ENCODE measurements at regions not wholly inside any gene's neighbourhood (a gene's known extent, or its start where the extent isn't known, plus 50 kb on each side); places are given as distances from the start of the nearest gene placed in this dataset.

DNA sequence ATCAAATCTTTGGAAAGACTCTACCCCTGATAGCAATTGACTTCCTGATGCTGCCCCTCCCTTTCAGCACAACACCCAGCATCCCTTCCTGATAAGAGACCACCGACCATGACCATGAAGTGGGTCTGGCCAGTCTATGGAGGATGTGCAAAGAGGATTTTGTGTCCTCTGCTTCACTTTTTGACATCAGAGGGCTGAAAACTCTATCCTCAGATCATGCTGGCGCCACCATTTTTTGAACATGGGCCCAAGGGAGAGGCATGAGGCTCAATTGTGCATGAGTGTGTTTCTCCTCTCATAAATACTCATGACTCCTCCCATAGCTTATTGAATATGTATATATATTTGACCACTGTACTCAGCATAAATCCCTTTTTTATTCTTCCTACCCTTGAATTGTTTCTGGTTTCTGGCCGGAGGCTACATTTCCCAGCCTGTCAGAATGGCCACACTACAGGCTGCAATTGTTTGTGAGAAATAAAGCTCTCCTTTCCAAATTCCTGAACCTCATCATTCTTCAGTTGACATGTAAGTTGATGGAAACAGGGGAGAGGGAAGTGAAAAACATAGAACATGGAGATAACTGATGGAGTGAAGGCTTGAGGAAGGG is 314.1 kb downstream of the MYCN start:
- no peak for DNase-seq (ENCODE audit: low read depth)

DNA sequence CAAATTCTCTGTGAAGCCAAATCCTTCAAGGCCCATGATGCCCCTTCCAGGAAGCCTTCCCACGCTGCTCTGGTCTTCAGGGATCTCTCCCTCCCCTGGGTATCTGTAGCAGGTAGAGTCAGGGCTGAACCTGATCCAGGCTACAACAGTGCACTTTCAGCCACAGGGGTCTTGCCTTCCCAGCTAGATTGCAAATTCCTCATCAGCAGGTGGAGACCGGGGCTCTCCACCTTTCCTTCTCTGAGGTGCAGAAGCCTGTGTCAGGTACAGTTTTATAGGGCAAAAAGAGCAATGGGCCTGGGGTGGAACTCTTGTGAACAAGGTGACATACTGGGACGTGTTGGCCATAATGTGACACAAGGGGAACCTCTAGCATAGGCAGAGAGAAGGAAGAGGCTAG is 312.9 kb downstream of the MYCN start:
- no peak for DNase-seq (ENCODE audit: low read depth)

DNA sequence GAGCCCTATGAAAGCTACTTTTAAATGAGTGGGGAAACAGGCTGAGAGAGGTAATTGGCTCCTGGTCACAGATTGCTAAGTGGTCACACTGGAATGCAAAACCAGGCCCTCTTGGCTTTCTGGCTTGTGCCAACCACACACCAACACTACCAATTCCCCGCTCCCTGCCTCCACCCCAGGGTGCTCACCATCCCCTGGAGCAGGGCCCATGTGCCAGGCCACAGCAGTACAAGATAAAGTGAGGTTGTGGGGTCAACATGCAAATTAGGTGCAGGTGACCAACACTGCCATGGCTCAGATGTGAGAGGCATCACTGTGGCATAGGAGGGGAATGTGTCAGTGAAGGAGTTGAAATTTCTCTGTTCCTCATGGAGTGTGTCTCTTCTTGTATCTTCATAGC is 312.5 kb downstream of the MYCN start:
- DNase-seq (ENCODE audit: low read depth) = no peak

DNA sequence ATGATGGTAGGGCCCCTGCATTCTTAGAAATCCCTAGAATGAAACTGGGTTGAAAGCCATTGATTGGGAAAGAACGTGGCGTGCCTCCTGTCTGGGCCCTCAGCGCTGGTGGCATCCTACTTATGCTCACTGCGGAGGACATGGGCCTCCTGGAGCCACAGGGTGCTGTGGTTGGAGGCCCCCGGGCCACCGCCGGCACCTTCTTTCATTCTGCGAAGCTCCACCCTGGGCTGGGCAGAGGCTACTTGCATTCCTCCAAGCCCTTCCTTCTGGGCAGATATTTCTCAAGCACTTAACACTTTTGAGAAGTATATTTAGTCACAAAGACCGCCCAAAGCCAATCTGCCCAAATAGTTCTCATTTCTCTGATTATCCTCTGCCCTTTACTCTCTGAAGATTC is 311.9 kb downstream of the MYCN start:
- no peak for DNase-seq (ENCODE audit: low read depth)

DNA sequence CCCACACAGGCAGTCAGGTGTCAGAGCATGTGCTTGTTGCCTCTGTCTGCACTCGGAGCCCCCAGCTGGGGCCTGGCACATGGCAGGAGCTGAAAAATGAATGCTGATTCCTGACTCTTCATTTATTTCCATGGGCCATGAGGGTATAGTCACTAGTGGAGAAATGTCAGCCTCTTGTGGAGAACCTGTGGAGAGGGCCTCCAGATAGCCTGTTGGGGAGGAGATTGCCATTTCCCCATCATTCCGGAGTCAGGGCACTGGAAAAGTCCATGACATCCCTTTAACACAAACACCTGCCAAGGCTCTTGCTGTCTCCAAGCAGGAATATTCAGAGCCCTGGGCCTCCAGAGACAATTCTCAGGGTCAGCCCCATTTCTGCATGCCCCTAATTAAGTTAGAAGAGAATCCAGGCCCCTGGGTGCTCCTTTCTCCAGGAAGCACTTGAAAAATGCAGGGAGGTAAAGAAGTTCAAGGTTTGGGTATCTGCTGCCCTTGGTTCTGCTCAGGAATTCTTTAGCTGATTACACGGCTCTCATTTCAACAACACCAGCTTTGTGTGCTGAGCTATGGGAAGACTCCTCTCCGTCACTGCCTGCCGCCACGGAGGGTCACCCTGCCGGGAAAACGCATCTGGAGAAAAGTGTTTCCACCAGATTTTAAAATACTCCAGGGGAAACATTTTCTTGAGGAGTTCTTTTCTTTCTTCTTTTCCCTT is 311.3 kb downstream of the MYCN start:
- no peak for DNase-seq (ENCODE audit: low read depth)

DNA sequence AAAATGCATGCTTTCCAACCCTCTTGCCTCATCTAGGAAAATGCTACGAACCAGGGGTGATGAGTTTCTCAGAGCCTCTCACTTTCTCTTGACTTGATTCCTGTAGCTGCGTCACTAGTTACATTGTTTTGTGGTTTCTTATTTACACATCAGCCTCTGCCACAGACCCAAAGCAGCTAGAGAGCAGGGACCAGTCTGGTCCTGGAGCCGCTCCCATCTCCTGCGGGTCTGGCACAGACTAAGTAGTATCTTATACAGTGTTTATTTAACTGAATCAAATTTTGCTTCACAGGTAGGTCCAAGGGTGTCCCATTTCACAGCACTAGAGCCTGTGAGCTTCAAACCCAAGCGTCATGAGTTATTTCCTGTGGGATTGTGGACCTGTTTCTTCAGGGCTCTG is 310.5 kb downstream of the MYCN start:
- no peak for DNase-seq (ENCODE audit: low read depth)

DNA sequence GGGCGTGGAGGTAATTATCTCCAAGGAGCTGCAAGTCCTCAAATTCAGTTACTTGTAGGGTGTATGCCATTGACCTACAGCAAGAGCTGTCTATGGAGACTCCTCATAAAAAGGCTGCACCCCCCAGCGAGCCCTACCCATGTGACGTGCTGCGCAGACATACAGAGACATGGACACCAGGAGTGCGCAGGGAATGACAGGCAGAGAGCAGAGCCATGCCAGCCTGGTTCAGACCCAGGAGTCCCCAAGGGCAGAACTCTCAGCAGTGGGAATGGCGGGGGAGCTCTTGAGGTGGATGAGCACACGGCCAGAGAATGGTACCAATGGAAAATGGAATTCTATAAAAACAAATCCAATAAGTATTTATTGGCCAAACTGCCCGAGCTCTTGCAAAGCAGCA is 310.1 kb downstream of the MYCN start:
- no peak for DNase-seq (ENCODE audit: low read depth)

DNA sequence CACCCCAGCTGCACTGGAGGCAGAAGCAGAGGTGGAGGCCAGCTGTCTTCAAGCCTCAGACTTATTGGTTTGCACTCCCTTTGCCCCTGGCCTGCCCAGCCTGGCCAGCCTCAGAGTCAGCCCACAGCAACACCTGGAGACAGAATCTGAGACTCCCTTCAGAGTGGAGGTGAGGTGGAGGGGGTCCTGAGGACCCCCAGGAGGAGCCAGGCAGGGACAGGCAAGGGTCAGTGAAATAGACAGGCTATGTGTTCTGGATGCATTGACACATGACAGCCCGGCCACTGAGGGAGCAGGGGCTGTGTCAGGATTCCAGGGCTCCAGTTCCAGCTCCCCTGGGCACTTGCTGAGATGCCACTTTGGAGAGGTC is 309.7 kb downstream of the MYCN start:
- no peak for DNase-seq (ENCODE audit: low read depth)

DNA sequence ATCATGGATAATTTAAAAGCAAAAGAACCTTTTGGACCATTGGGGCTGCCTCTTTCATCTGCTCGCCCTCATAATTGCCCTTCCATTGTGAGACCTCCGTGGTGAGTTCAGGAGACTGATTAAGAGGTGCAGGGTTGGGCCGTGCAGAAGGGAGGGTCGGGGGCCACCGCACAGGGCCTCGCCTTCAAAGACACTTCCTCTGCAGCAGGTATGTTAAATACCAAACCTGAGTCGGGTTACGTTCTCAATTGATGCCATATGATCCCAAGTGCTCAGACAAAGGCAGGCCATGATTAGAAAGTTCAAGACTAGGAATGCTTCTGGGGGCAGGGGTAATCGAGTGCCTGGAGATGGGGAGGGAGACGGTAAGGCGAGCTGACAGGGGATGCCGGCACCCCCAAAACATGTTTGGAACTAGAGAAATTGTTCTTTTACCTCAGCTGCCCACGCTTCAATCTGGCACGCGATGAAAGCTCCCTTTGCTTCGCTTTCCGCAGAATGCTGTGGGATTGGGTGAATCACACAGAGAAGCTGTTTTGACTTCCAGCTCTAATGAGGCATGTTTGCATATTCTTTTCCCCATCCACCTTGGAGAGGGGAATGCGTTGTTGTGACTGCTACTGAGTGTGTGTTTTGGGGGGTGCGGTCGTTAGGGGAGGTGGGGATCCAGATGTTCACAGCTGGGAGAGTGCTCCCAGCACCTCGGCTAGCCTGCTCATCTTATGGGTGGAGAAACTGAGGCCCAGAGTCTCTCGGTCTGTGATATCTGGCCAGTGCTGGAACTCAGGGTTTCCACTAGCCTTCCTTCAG is 309.1 kb downstream of the MYCN start:
- no peak for DNase-seq (ENCODE audit: low read depth)

DNA sequence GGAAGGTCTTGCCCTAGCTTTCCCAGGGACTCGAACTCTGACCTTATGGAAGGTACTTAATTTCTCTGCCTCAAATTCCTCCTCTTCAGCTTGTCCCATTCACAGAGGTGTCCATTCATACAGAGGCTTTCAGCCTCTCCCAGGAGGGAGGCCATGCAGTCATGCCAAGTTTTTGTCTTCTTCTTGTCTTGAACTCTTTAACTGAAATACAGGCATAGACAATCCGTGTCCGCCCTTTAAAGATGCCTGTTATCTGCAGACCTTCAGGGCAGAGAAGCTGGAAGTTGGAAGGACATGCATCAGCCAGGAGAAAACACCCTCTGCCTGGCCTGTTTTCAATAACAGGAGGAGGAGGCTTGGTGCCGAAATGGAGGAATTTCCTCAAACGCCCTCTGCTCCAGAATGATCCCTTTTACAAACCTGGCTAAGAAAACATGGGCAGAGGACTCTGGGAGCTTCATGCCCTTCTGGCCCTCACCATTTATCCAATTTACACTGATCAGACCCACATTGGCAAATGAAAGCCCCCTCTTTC is 308.3 kb downstream of the MYCN start:
- DNase-seq (ENCODE audit: low read depth) = no peak

DNA sequence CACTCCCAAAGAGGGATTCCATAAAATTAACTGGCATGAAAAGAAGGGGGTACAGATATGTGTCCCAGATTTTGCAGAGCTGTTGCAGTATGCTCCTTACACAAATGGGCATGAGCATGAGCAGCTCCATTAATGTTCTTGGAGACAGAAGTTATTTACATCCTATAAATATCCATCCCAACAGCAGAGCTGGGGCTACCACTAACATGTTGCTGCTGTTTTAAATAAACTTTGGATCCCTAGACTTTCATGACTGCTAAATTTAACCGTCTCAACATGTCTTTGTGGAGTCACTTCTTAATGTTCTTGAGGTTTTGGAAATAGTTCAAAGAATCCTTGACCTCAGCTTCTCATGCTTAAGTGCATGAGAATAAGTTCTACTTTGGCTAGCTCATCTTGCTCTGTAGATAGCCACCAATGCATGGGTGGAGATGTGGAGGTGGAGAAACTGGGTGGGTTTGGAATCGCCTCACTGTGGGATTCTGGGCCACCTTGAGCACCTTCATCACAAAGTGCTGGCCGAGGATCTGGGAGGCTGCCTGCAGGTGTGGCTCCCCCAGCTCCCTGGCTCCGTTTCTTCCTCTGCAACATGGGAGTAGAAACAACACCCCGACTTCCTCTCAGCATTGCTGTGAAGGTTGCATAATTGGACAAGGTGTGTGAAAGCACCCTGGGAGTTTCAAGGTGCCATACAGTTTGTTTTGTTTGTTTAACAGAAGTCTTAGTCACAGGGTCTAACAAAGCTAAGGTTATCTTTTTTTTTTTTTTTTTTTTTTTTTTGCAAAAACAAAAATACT is 307.2 kb downstream of the MYCN start:
- DNase-seq (ENCODE audit: low read depth) = no peak

DNA sequence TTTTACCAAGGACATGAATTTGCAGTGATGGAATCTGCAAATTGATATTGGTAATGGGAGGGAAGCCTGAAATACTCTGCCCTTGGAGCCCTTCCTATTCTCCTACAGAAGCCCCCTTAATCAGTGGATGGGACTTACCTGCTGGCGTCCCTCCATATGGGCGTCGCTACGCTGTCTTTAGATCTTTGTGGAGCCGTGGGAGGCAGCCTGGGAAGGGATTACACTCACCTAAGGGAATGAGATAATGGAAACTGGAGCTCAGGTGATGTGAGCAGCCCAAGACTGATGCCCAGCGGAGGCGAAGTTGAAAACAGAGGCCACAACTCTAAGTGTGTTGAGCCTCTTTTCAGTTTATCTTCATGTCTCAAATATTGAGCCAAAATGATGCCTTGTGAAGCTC is 306.6 kb downstream of the MYCN start:
- DNase-seq (ENCODE audit: low read depth) = no peak

DNA sequence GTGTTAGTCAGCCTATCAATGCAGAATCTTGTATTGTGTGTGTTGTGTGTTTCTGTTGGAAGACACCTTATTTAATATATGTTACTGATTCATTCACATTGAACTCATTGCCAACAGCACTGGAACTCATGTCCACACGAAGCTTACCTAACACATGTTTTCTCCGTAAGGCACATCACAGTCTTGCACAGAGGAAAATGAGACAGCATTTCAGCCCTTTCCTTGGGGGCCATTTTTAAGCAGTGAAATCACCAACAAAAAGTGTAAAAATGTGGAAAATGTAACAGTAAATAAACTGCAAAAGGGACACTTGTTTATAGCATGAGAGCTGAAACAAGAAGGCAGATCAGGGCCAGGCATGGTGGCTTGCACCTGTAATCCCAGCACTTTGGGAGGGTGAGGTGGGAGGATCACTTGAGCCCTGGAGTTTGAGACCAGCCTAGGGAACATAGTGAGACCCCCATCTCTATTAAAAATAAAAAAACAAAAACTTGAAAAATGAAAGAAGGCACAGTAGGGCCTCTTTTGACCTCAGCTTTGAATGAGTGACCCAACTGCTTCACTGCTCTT is 306.0 kb downstream of the MYCN start:
- no peak for DNase-seq (ENCODE audit: low read depth)

DNA sequence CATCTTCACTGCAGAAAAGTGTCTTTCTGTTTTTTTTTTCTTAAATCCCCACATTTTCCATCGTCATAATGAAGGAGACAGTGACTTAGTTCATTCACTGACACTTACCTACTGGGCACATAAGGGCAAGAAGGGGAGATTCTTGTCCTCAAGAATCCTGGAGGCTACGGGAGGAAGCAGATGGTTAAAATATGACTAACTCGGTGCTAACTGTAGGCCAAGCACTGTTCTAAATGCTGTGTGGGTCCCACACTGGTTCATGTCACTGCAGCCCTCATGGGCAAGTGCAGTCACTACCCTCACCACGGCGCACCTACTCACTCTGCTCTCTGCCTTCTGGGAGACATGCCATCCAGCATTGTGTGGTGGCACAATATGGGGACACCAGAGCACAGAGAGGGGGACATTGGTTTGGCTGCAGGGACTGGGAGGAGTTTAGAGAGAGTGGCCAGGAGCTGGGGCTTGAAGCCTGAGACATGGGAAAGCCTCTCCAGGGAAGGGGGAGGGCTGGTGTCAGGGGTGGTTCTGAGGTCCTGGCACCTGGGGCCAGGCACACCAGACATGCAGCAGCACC is 305.2 kb downstream of the MYCN start:
- no peak for DNase-seq (ENCODE audit: low read depth)

DNA sequence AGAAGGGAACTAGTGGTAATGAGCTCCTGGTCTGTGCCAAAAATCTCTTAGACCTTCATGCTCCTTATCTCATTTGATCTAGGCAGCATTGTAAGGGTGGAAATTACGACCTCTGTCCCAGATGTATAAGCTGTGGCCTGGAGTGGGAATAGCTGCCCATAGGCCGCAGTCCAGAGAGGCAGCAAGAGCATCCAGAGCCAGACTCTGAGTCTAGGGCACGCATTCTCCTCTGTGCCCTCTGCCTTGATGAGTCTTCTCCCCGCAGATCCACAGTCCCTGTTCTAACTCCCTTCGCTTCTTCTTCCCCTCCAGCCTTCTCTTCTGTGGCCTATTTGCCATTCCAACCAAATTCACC is 304.6 kb downstream of the MYCN start:
- no peak for DNase-seq (ENCODE audit: low read depth)

DNA sequence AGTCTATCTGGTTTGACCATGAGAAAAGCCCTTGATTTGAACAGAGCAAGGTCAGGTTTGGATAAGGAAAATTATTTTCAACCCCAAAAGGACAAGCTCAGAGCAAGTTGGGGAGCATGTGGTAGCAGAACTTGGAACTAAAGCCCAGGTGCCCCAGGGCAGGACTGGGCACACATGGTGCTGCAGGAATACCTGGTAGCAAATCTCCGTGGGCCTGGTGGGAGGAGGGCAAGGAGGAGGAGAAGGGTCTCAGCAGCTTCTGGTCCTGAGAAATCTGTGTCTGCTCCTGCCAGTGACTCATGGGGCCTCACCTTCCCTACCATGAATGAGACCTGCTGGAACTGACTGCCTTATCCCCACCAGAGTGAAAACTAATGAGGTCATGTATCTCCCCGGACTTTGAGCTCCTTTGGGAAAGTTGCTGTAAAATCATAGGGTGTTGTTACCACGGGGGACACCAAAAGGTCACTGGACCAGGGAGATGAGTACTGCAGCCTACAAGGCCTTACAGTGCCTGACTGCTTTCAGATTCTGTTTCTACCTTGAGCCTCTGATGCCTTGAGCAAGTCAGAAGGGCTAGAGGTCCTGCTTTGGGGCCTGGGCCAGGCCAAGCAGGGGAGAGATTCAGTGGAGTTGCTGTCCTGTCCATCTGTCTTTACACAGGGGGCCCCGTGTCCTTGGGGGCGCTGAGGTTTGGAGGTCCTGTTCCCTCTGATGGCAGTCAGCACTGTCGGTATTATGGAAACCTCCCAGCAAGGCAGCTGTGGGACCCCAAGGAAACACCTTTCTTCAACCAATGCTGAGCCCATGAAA is 304.0 kb downstream of the MYCN start:
- no peak for DNase-seq (ENCODE audit: low read depth)

DNA sequence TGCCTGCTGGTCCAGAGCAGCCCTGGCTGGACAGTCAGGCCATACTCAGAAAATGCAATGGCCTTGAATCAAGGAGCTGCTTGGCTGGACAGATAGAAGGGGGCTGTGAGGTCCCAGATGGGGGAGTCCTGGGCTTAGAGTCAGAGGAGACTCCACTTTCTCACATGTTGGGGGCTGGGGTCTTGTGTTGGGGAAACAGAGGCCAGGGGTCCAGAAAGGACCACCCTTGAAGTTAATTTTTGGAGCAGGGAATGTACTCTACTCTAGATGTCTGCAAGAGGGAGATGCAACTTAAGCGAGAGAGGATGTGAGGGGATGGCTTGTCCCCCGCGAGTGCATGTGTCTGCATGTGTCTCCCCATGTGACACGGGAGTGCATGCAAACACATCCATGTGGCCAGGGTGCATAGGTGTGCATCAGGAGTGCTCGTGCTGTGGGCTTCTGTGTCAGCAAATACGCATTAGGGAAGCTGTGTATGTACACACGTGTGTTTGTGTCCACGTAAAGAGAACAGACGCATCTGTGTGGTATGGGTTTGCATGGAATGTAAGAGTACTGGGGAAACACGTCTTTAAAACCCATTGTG is 303.2 kb downstream of the MYCN start:
- DNase-seq (ENCODE audit: low read depth) = no peak

DNA sequence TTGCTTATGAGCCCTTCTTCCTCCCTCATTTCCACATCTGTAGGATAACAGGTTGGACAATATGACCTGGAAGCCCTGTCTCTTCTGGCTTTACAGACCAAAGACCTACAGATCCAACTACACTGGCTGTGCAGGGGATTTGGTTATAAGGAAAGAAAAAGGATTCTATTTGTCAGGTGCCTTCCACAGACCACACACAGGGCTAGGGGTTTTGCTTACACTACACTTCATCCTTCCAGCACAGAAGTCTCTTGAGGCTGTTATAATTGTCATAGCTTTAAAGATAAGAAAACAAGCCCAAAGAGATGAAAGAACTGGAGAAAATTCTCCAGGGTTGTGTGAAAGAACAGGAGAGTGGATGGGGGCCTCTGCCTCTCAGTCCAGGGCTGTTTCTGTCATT is 302.6 kb downstream of the MYCN start:
- DNase-seq (ENCODE audit: low read depth) = no peak

DNA sequence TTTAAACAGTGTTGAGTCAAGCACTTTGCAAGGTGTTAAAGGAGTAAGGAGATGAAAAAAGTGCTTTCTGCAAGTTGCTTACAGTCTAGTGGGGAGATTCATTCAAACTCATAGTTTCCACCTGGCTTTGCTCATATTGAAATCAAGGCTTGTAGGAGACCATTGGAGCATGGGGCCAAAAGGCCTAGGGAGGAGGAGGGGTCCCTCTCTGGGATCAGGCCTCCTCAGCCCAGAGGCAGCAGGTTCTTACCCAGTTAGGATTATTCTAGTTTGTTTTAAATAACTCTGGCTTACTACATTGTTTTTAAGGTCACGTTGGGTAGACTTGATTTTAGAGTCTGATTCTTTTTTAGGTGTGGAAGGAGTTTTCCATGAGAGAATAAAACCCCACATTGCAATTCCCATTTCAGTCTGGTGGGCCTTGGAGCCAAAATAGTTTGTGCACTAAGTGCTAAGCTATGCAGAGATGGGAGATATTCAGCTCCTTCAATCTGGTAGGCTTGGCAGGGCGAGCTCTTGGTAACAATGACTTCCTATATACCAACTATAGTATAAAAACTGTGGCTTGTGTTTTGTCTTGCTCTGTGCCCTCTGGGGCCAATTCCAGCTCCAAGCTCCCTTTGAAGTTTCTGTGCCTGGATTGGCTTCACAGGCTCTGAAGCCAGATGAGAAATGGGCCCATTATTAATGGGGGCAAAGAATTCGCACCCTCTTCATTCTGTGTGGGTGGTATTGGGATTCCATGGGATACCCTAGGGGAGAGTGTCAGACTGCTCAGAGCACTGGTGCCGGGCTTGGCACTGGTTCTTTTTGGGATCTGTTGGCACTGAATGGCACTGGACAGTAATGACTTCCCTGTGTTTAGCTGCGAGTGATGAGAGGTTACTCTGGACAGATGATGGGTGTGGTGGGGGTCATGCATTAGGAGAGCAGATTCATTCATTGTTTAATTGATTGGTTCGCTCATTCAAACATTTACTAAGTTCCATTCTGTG is 301.1 kb downstream of the MYCN start:
- no peak for DNase-seq (ENCODE audit: low read depth)
